ENCODE measurements at regions not wholly inside any gene's neighbourhood (a gene's known extent, or its start where the extent isn't known, plus 50 kb on each side); places are given as distances from the start of the nearest gene placed in this dataset.

- TF ChIP-seq EGR1 (IDR thresholded peaks at IDR 0.05; ENCODE audit: low read depth in 2 of 2) (no peak), HNF4A (conservative IDR thresholded peaks at IDR 0.05) (no peak), YY1 (IDR thresholded peaks at IDR 0.05) (no peak), GABPA (IDR thresholded peaks at IDR 0.05 in 1 of 2, conservative IDR thresholded peaks at IDR 0.05 in 1 of 2) (no peak), RXRA (IDR thresholded peaks at IDR 0.05) (no peak), JUND (IDR thresholded peaks at IDR 0.05) (no peak)
These were observed 252.8 kb upstream of the PLET1 start (continued) for GRCh38 chr11:112513417-112513816.

- no peak overlapping the region for H3K27ac ChIP-seq (ENCODE audit: low read depth in 1 of 2, low read length in 2 of 2)
- H3K9ac ChIP-seq (ENCODE audit: low read depth in 1 of 2, low read length in 2 of 2): no peak overlapping the region
- H3K36me3 ChIP-seq (ENCODE audit: control insufficient read depth in 4 of 4, insufficient read depth in 3 of 4, low read depth in 1 of 4, low read length in 3 of 4): no peaks in the 10 kb centered on the region
- H3K4me3 ChIP-seq (ENCODE audit: low read depth in 1 of 3, low read length in 3 of 3): no peak overlapping the region
- TF ChIP-seq MAX (IDR thresholded peaks at IDR 0.05) (no peak), JUND (IDR thresholded peaks at IDR 0.05) (no peak), CTCF (IDR thresholded peaks at IDR 0.05; ENCODE audit: low read depth, low read length, missing input control) (no peak), SP1 (IDR thresholded peaks at IDR 0.05) (no peak), REST (IDR thresholded peaks at IDR 0.05) (no peak), RXRA (IDR thresholded peaks at IDR 0.05) (no peak), EGR1 (IDR thresholded peaks at IDR 0.05; ENCODE audit: low read depth in 2 of 2) (no peak), HNF4A (conservative IDR thresholded peaks at IDR 0.05) (no peak), NR2F2 (IDR thresholded peaks at IDR 0.05) (no peak), FOXA2 (IDR thresholded peaks at IDR 0.05) (no peak), FOXA1 (IDR thresholded peaks at IDR 0.05) (no peak), HNF4G (IDR thresholded peaks at IDR 0.05) (no peak), ATF3 (IDR thresholded peaks at IDR 0.05) (no peak), GABPA (IDR thresholded peaks at IDR 0.05 in 1 of 2, conservative IDR thresholded peaks at IDR 0.05 in 1 of 2) (no peak), YY1 (IDR thresholded peaks at IDR 0.05) (no peak), RAD21 (IDR thresholded peaks at IDR 0.05) (no peak)
- DNase-seq (ENCODE audit: low spot score): no peak
- no peaks in the 10 kb centered on the region for H3K9me3 ChIP-seq (ENCODE audit: control insufficient read depth in 4 of 4, low read length in 3 of 4)
- 72% methylated on average over 5 of the region's 5 CpGs for WGBS
- H3K27me3 ChIP-seq (ENCODE audit: control insufficient read depth in 4 of 4, insufficient read depth in 4 of 4, low read length in 3 of 4): peaks cover 0 to 2% (median 0%) of the 10 kb centered on the region in 4 donors
- no peaks in the 10 kb centered on the region for H3K4me1 ChIP-seq (ENCODE audit: control insufficient read depth in 4 of 4, insufficient read depth in 4 of 4, low read length in 3 of 4)
These were observed 253.5 kb upstream of the PLET1 start for GRCh38 chr11:112514011-112514740.

Data from liver (tissue), 8 donors.